GM12878 (cell line): ENCODE measurements at regions not wholly inside any gene's neighbourhood (a gene's known extent, or its start where the extent isn't known, plus 50 kb on each side); places are given as distances from the start of the nearest gene placed in this dataset.

Experiments
- ATAC-seq: fragments of 200-7000 bp; cut with Tn5 transposase; 3 replicates; pipeline ENCODE4 v1.9.1; 2020; ENCODE audit warnings: mild to moderate bottlenecking, moderate library complexity
- BruUV-seq: library from RNA; stranded (reverse); fragments of 400-500 nt; replicated peaks from 2 replicates; lab custom pipeline; 2021; lab: Mats Ljungman, UMichigan
- CTCF ChIA-PET: fragments of 300-600 bp; sonication (Branson Sonifier 250); formaldehyde crosslinking; extraction: SDS; loops from one replicate; lab custom pipeline; 2021; ENCODE audit warnings: inconsistent platforms; lab: Yijun Ruan, JAX
- POLR2A ChIA-PET: fragments of 350-600 bp; formaldehyde crosslinking; extraction: SDS; loops from one replicate; lab custom pipeline; 2021; ENCODE audit warnings: inconsistent platforms; lab: Charles Lee
- RAD21 ChIA-PET: fragments of 300-600 bp; sonication (Branson Sonifier 250); formaldehyde crosslinking; loops from one replicate; lab custom pipeline; 2023; ENCODE audit warnings: antibody characterized with exemption; ENCODE audit not compliant: unreplicated experiment; lab: Charles Lee
- SMC1A ChIA-PET: fragments of 300-600 bp; sonication (Branson Sonifier 250); formaldehyde crosslinking; loops from one replicate; lab custom pipeline; 2023; ENCODE audit not compliant: unreplicated experiment, uncharacterized antibody; lab: Charles Lee
- DNase-seq: peaks from one replicate; pipeline ENCODE4 v3.0.0-alpha.2; 2011; ENCODE audit warnings: low read depth, low spot score
- FAIRE-seq: peaks from 3 replicates; lab custom pipeline; 2011; peaks lifted over from hg19 to GRCh38; lab: Jason Lieb, UNC
- H2AFZ ChIP-seq: 2 replicates; pipeline ENCODE4 v1.6.0; 2011; ENCODE audit warnings: low read depth, low read length, control low read depth; ENCODE audit not compliant: control insufficient read depth
- H3K27ac ChIP-seq: 2 replicates; pipeline ENCODE4 v1.5.1; 2011; ENCODE audit warnings: control low read depth; ENCODE audit not compliant: control insufficient read depth, insufficient read depth
- H3K27me3 ChIP-seq, 2 experiments: replicated peaks in 1 of 2; 2 replicates each; pipeline versions ENCODE4 v1.6.0 to v1.6.1; 2011; ENCODE audit warnings: low read length in 1 of 2; ENCODE audit not compliant: control insufficient read depth in 2 of 2, insufficient read depth in 2 of 2
- H3K36me3 ChIP-seq, 2 experiments: 2 replicates each; pipeline ENCODE4 v1.5.1; 2011; ENCODE audit warnings: low read length in 1 of 2; ENCODE audit not compliant: control insufficient read depth in 2 of 2, insufficient read depth in 2 of 2
- H3K4me1 ChIP-seq: 2 replicates; pipeline ENCODE4 v1.6.1; 2011; ENCODE audit warnings: mild to moderate bottlenecking, low read length, moderate library complexity, mixed read lengths; ENCODE audit not compliant: control insufficient read depth, insufficient read depth
- H3K4me2 ChIP-seq: 2 replicates; pipeline ENCODE4 v1.6.0; 2011; ENCODE audit warnings: control low read depth; ENCODE audit not compliant: control insufficient read depth, insufficient read depth
- H3K4me3 ChIP-seq: fragments of 200-600 bp; sonication (generic); 2 replicates; pipeline ENCODE4 v1.5.1; 2016
- H3K79me2 ChIP-seq: 2 replicates; pipeline ENCODE4 v1.6.0; 2011; ENCODE audit warnings: low read length; ENCODE audit not compliant: control insufficient read depth, insufficient read depth
- H3K9ac ChIP-seq: 2 replicates; pipeline ENCODE4 v1.8.0; 2011; ENCODE audit warnings: low read length, control low read depth, mixed read lengths; ENCODE audit not compliant: control insufficient read depth, insufficient read depth
- H3K9me3 ChIP-seq: replicated peaks from 3 replicates; pipeline ENCODE4 v1.5.1; 2011; ENCODE audit warnings: mild to moderate bottlenecking, low read length; ENCODE audit not compliant: control insufficient read depth, insufficient read depth
- H4K20me1 ChIP-seq: 2 replicates; pipeline ENCODE4 v1.6.0; 2011; ENCODE audit not compliant: control insufficient read depth, insufficient read depth
- BACH1 ChIP-seq: fragments of 450-650 bp; IDR thresholded peaks from 2 replicates; pipeline ENCODE4 v1.6.1; 2017; ENCODE audit warnings: mild to moderate bottlenecking, borderline replicate concordance
- BCL11A ChIP-seq: IDR thresholded peaks from 2 replicates; pipeline ENCODE4 v1.6.1; 2011; ENCODE audit warnings: low read depth, low read length
- BMI1 ChIP-seq: fragments of 450-650 bp; IDR thresholded peaks from 2 replicates; pipeline ENCODE4 v1.6.1; 2016; ENCODE audit warnings: mild to moderate bottlenecking, moderate library complexity, borderline replicate concordance
- CBX3 ChIP-seq: fragments of 200-600 bp; sonication (generic); IDR thresholded peaks from 2 replicates; pipeline ENCODE4 v1.6.1; 2016; ENCODE audit warnings: low read depth, borderline replicate concordance
- ESRRA ChIP-seq: IDR thresholded peaks from 2 replicates; pipeline ENCODE4 v1.6.1; 2012; ENCODE audit warnings: mild to moderate bottlenecking, low read length, improper control_type of control experiment
- GATAD2B ChIP-seq: fragments of 450-650 bp; conservative IDR thresholded peaks from 2 replicates; pipeline ENCODE4 v1.6.1; 2017; ENCODE audit warnings: low read depth, mild to moderate bottlenecking, moderate library complexity
- LARP7 ChIP-seq: fragments of 450-650 bp; IDR thresholded peaks from 2 replicates; pipeline ENCODE4 v1.6.1; 2017; ENCODE audit warnings: mild to moderate bottlenecking
- MYC ChIP-seq: IDR thresholded peaks from 2 replicates; pipeline ENCODE4 v1.6.1; 2011; ENCODE audit warnings: mild to moderate bottlenecking, low read length, moderate library complexity, inconsistent platforms; ENCODE audit not compliant: insufficient read depth, insufficient replicate concordance, insufficient read length, severe bottlenecking
- NFYA ChIP-seq: IDR thresholded peaks from 2 replicates; pipeline ENCODE4 v1.6.1; 2011; ENCODE audit warnings: low read depth, mild to moderate bottlenecking, low read length, improper control_type of control experiment, borderline replicate concordance
- RELB ChIP-seq: fragments of 450-650 bp; IDR thresholded peaks from 2 replicates; pipeline ENCODE4 v1.6.1; 2017; ENCODE audit warnings: low read depth, mild to moderate bottlenecking, moderate library complexity
- SMAD5 ChIP-seq: IDR thresholded peaks from 2 replicates; pipeline ENCODE4 v1.6.1; 2016; ENCODE audit warnings: antibody characterized with exemption, low read depth
- SREBF1 ChIP-seq: IDR thresholded peaks from 2 replicates; pipeline ENCODE4 v1.6.1; 2012; ENCODE audit warnings: mild to moderate bottlenecking, low read length
- SRF ChIP-seq, 2 experiments: IDR thresholded peaks; 2 replicates each; pipeline ENCODE4 v1.6.1; 2011; ENCODE audit warnings: low read depth in 2 of 2, low read length in 2 of 2, mild to moderate bottlenecking in 1 of 2, moderate library complexity in 1 of 2
- TARDBP ChIP-seq: IDR thresholded peaks from 2 replicates; pipeline ENCODE4 v1.6.1; 2016; ENCODE audit warnings: borderline replicate concordance
- TCF3 ChIP-seq: IDR thresholded peaks from 2 replicates; pipeline ENCODE4 v1.6.1; 2012; ENCODE audit warnings: low read depth, mild to moderate bottlenecking, low read length, borderline replicate concordance; ENCODE audit not compliant: insufficient read depth
- YBX1 ChIP-seq: fragments of 450-650 bp; IDR thresholded peaks from 2 replicates; pipeline ENCODE4 v1.6.1; 2016; ENCODE audit warnings: antibody characterized with exemption
- YY1 ChIP-seq: IDR thresholded peaks from 2 replicates; pipeline ENCODE4 v1.6.1; 2011; ENCODE audit warnings: low read depth, mild to moderate bottlenecking, low read length
- ZNF384 ChIP-seq: IDR thresholded peaks from 2 replicates; pipeline ENCODE4 v1.6.1; 2012; ENCODE audit warnings: low read depth, mild to moderate bottlenecking, low read length, improper control_type of control experiment, borderline replicate concordance
- WGBS: methylation state at CpG from one replicate; pipeline ENCODE4 v1.1.6; 2016; ENCODE audit warnings: low lambda C conversion rate; ENCODE audit not compliant: insufficient replicate concordance, insufficient coverage; ENCODE audit errors: missing lambda C conversion rate; 5-methylcytosine and 5-hydroxymethylcytosine counted together
- in situ Hi-C: fragments of 300-500 bp; cut with MboI; formaldehyde crosslinking; loops from 9 replicates; pipeline ENCODE4 v1.14.3; 2018; ENCODE audit warnings: mixed read lengths
- intact Hi-C: fragments of 100-400 bp; cut with micrococcal nuclease; formaldehyde crosslinking; loops from one replicate; pipeline ENCODE4 v1.14.2; 2022; ENCODE audit not compliant: unreplicated experiment
- TF ChIP-seq, protein P1 (sequence below): fragments of 450-650 bp; IDR thresholded peaks from 2 replicates; pipeline ENCODE4 v1.6.1; 2016; ENCODE audit warnings: mild to moderate bottlenecking
- TF ChIP-seq, protein P2 (sequence below): fragments of 450-650 bp; IDR thresholded peaks from 2 replicates; pipeline ENCODE4 v1.6.1; 2017; ENCODE audit warnings: antibody characterized with exemption, mild to moderate bottlenecking, moderate library complexity

DNA sequence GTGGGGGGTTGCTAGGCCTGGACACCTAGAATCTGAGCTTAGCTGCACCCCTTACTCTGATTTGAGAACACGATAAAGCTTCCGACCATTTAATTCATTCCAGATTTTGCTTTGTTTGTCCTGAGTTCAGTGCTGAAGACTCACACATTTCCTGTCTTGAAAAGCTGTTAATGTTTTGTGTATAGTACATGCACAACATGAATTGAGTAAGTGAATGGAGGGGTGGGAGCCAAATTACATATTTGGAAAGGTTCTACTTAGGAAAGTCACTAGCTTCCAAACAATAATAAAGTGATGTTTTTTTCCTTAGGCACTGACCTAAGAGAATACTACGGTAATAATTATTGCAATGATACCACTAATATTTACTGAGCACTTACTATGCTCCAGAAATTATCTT is 955.2 kb upstream of the NR2F2 start:
- RAD21 ChIA-PET: no interaction called here

More for the DNA sequence above, 955.2 kb upstream of the NR2F2 start:
- no peak overlapping the region for H3K4me2 ChIP-seq
- TF ChIP-seq, protein P1, sequence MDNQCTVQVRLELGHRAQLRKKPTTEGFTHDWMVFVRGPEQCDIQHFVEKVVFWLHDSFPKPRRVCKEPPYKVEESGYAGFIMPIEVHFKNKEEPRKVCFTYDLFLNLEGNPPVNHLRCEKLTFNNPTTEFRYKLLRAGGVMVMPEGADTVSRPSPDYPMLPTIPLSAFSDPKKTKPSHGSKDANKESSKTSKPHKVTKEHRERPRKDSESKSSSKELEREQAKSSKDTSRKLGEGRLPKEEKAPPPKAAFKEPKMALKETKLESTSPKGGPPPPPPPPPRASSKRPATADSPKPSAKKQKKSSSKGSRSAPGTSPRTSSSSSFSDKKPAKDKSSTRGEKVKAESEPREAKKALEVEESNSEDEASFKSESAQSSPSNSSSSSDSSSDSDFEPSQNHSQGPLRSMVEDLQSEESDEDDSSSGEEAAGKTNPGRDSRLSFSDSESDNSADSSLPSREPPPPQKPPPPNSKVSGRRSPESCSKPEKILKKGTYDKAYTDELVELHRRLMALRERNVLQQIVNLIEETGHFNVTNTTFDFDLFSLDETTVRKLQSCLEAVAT: no peak
- TF ChIP-seq SRF (IDR thresholded peaks at IDR 0.05; ENCODE audit: low read depth in 2 of 2, low read length in 2 of 2) (no peak), CBX3 (no peak), RELB (no peak), YBX1 (no peak), BACH1 (no peak), SMAD5 (no peak), ZNF384 (no peak), NFYA (no peak), SREBF1 (no peak), BCL11A (no peak), BMI1 (no peak), ESRRA (no peak), TARDBP (no peak), LARP7 (no peak), MYC (no peak), TCF3 (no peak), GATAD2B (no peak), YY1 (no peak)
- TF ChIP-seq, protein P2, sequence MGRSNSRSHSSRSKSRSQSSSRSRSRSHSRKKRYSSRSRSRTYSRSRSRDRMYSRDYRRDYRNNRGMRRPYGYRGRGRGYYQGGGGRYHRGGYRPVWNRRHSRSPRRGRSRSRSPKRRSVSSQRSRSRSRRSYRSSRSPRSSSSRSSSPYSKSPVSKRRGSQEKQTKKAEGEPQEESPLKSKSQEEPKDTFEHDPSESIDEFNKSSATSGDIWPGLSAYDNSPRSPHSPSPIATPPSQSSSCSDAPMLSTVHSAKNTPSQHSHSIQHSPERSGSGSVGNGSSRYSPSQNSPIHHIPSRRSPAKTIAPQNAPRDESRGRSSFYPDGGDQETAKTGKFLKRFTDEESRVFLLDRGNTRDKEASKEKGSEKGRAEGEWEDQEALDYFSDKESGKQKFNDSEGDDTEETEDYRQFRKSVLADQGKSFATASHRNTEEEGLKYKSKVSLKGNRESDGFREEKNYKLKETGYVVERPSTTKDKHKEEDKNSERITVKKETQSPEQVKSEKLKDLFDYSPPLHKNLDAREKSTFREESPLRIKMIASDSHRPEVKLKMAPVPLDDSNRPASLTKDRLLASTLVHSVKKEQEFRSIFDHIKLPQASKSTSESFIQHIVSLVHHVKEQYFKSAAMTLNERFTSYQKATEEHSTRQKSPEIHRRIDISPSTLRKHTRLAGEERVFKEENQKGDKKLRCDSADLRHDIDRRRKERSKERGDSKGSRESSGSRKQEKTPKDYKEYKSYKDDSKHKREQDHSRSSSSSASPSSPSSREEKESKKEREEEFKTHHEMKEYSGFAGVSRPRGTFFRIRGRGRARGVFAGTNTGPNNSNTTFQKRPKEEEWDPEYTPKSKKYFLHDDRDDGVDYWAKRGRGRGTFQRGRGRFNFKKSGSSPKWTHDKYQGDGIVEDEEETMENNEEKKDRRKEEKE: no peak
- H2AFZ ChIP-seq: no peak overlapping the region
- SMC1A ChIA-PET: no interaction called here
- no peaks in the 10 kb centered on the region for H3K79me2 ChIP-seq
- no peak overlapping the region for H3K9ac ChIP-seq
- intact Hi-C loops: no loop called here
- H3K4me3 ChIP-seq: no peak overlapping the region
- no peaks in the 10 kb centered on the region for H3K4me1 ChIP-seq
- no peaks in the 10 kb centered on the region for H3K27me3 ChIP-seq
- ATAC-seq: no peak
- POLR2A ChIA-PET: no interaction called here
- 71% methylated on average over 3 of the region's 3 CpGs for WGBS
- CTCF ChIA-PET: interaction anchor here (0.8 to 1.0 kb wide), 2 partner anchors 9 to 103 kb away, joined by 3 read pairs; no protein-coding TSS in a partner anchor
- H3K27ac ChIP-seq: no peak overlapping the region
- in situ Hi-C loops: no loop called here
- no peaks in the 10 kb centered on the region for H4K20me1 ChIP-seq
- H3K36me3 ChIP-seq: no peaks in the 10 kb centered on the region
- BruUV-seq: no TSS peak
- FAIRE-seq: no peak
- no peak for DNase-seq
- H3K9me3 ChIP-seq: no peaks in the 10 kb centered on the region
